ENCODE measurements at regions not wholly inside any gene's neighbourhood (a gene's known extent, or its start where the extent isn't known, plus 50 kb on each side); places are given as distances from the start of the nearest gene placed in this dataset.

DNA sequence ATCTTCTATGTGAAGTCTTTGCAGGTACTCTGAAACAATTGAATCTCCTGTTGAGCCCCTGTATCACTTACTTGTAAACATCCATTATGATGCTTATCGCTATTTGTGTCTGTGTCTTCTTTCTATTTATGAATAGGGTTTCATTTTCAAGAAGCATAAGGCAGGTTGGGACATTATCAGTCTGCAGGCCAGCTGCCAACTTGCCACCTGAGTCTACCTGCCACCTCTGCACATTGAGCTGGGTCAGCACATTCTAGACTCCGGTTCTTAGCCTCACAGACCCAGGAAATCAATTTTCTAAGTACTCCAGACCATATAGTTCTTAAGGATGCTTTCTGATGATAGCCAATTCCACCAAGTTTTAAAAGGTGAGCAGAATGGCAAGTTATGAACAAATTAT lies 105.7 kb upstream of the MCTP2 start:
- no peak for TF ChIP-seq ZNF396 (CRISPR knock-in tag; IDR thresholded peaks at IDR 0.05; ENCODE audit: borderline replicate concordance)
- TF ChIP-seq, protein P1, sequence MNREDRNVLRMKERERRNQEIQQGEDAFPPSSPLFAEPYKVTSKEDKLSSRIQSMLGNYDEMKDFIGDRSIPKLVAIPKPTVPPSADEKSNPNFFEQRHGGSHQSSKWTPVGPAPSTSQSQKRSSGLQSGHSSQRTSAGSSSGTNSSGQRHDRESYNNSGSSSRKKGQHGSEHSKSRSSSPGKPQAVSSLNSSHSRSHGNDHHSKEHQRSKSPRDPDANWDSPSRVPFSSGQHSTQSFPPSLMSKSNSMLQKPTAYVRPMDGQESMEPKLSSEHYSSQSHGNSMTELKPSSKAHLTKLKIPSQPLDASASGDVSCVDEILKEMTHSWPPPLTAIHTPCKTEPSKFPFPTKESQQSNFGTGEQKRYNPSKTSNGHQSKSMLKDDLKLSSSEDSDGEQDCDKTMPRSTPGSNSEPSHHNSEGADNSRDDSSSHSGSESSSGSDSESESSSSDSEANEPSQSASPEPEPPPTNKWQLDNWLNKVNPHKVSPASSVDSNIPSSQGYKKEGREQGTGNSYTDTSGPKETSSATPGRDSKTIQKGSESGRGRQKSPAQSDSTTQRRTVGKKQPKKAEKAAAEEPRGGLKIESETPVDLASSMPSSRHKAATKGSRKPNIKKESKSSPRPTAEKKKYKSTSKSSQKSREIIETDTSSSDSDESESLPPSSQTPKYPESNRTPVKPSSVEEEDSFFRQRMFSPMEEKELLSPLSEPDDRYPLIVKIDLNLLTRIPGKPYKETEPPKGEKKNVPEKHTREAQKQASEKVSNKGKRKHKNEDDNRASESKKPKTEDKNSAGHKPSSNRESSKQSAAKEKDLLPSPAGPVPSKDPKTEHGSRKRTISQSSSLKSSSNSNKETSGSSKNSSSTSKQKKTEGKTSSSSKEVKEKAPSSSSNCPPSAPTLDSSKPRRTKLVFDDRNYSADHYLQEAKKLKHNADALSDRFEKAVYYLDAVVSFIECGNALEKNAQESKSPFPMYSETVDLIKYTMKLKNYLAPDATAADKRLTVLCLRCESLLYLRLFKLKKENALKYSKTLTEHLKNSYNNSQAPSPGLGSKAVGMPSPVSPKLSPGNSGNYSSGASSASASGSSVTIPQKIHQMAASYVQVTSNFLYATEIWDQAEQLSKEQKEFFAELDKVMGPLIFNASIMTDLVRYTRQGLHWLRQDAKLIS (CRISPR knock-in tag; IDR thresholded peaks at IDR 0.05; ENCODE audit: borderline replicate concordance), result no peak
